ENCODE measurements at regions not wholly inside any gene's neighbourhood (a gene's known extent, or its start where the extent isn't known, plus 50 kb on each side); places are given as distances from the start of the nearest gene placed in this dataset.
"Not testable (repeated sequence)": the region's sequence is repeated elsewhere in the genome, so short reads cannot be mapped to it uniquely, and the experiment has no call there.

DNA sequence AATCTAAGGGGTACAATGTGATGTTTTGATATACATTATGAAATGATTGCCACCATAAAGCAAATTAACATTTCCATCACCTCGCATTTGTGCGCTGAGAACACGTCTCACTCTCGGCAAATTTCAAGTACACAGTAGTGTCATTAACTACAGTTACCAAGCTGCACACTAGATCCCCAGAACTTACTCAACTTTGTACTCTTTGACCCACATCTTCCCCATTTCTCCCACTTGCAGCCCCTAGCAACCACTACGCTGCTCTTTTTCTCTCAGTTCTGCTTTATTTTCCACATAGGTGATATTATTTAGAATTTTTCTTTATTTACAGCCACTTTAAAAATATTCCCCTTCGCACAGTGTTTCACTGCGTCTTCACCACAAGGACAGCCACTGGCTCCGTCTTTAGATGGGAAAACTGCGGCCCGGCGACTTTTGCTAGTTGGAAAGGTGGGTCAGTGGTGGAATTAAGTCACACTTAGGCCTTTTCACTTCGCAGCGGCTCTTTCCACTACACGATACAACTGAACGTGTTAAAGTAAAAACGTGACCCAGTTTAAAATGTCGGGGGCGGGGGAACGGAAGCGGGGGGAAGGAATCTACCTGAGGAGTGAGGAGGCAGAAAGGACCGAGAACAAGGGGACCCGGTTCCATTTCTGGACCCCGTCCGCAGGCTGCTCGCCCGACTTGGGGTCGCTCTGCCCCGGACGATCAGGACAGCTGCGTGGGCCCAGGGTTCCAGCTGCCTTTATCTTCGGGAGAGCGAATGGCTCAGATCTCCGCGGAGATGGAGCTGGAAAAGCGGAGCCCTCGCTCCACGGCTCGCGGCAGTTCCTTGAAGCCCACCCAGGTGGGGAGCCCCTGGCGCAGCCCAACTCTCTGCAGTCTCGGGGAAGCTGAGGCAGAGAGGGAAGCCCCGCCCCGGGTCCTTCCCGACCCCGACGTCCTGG, 486.1 kb downstream of the UQCRFS1 start:
- DNase-seq = no peak

GRCh38 chr19:28718909-28719308, 494.0 kb downstream of the UQCRFS1 start:
- no peak for DNase-seq

GRCh38 chr19:28715157-28715556, 497.8 kb downstream of the UQCRFS1 start:
- DNase-seq = no peak

DNA sequence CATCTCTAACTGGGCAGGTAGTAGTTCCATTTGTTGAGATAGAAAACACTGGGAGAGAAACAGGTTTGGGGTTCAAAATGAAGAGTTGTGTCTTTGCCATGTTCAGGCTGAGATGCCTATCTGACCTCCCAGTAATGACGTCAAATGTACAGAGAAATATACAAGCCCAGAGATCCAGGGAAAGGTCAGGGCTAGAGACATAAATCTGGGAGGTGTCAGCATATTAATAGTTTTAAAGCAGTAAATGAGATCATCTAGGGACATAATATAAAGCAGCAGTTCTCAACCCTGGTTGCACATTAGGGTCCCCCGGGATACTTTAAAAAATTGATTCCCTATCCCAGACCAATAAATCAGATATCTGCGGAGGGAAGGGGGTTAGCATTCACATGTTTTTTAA, 501.5 kb downstream of the UQCRFS1 start:
- no peak for DNase-seq

DNA sequence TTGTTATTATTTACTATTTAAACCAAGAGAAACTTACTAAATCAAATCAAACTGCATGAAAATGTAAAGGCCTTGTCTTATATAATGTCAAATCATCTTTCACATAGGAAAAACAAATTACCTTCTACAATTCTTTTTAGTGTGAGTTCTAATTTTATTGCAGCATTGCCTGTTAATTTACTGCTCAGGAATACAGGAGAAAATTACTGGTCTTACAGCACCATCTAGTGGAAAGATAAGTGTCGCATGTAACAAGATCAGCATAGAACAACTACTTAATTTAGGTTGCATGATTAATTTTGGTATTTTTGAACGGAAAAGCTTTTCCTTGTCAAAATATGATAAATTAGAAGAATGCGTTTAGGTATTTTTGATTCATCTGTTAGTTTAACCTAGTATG, 502.7 kb downstream of the UQCRFS1 start:
- peak; percentile 36 for DNase-seq

GRCh38 chr19:28706693-28707092, 506.3 kb downstream of the UQCRFS1 start:
- DNase-seq = no peak

GRCh38 chr19:28705008-28705407, 507.9 kb downstream of the UQCRFS1 start:
- DNase-seq = no peak

DNA sequence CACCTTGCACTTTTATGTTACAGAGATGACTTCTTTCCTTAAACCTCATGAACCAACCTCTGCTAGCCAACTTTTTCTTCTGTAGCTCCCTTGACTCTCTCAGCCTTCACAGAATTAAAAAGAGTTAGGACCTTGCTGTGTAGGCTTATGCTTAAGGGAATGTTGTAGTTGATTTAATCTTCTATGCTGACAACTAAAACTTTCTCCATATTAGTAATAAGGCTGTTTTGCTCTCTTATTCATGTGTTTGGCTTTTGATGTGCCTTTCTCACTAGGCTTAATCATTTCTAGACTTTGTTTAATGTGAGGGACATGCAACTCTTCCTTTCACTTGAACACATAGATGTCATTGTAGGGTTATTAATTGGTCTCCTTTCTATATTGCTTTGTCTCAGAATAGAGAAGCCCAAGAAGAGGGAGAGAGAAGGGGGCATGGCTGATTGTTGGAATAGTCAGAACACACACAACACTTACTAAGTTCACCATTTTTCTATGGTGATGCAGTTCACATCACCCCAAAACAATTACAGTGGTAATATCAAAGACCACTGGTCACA, 509.5 kb downstream of the UQCRFS1 start:
- no peak for DNase-seq

- no peak for DNase-seq
Measured at GRCh38 chr19:28701491-28701890, 511.5 kb downstream of the UQCRFS1 start.

DNA sequence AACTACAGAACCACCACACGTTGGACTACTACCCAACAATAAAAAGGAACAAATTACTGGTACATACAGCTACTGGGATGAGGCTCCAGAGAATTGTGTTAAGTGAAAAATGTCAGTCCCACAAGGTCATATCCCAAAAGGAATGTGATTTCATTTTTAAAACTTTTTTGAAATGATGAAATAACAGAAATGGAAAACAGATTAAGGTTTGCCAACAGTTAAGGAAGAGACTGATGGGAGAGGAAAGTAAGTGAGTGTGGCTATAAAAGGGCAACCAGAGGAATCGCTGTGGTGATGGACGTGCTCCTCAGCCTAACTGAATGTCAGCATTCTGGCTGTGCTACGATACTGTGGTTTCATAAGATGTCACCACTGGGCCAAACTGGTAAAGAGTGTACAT, 512.8 kb downstream of the UQCRFS1 start:
- DNase-seq = no peak

GRCh38 chr19:28697308-28697707, 515.6 kb downstream of the UQCRFS1 start:
- no peak for DNase-seq

DNA sequence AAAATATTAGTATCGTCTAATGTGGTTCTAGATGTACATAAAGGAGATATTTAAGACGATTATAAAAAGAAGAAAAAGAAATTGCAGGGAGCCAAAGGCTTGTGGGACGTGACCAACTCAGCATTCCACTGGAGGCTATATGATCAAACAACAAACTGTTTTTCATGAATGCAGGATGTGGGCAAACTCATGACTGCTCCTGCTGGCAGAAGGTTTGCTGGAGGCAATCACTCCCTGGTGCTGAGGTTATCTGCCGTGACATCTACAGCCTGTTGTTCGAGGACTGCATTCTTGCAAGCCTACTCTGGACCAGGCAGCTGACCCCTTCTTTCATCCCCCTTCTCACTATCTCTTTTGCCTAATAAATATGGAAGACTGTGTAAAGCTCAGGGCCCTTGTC, 518.1 kb downstream of the UQCRFS1 start:
- no peak for DNase-seq

- DNase-seq = no peak
Measured at GRCh38 chr19:28691683-28692082, 521.3 kb downstream of the UQCRFS1 start.

GRCh38 chr19:28689464-28689863, 523.5 kb downstream of the UQCRFS1 start:
- DNase-seq = not testable (repeated sequence)

DNA sequence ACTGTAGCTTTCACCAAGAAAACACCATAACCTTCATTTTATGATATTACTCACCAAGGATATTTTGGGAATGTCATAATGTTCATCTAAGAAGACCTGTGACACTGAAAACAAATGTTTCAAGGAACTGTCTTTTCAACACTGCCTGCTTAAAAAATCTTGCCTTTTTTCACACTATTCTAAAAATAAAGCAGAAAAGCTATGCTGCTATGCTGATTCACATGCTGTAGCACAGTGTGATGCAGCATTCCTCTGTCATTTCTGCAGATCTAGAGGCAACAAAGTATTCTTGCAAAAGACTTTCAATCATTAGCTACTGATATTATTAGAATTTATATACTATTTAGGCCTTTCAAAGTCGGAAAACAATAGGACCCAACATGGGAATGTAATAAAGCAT, 525.7 kb downstream of the UQCRFS1 start:
- no peak for DNase-seq

- no peak for DNase-seq
Measured at GRCh38 chr19:28686756-28687155, 526.2 kb downstream of the UQCRFS1 start.

- DNase-seq = no peak
Measured at GRCh38 chr19:28685802-28686201, 527.1 kb downstream of the UQCRFS1 start.

DNA sequence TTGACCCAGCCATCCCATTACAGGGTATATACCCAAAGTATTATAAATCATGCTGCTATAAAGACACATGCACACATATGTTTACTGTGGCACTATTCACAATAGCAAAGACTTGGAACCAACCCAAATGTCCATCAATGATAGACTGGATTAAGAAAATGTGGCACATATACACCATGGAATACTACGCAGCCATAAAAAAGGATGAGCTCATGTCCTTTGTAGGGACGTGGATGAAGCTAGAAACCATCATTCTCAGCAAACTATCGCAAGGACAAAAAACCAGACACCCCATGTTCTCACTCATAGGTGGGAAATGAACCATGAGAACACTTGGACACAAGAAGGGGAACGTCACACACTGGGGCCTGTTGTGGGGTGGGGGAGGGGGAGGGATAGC, 527.9 kb downstream of the UQCRFS1 start:
- DNase-seq = not testable (repeated sequence)

- DNase-seq = no peak
Measured at GRCh38 chr19:28680111-28680510, 532.8 kb downstream of the UQCRFS1 start.

DNA sequence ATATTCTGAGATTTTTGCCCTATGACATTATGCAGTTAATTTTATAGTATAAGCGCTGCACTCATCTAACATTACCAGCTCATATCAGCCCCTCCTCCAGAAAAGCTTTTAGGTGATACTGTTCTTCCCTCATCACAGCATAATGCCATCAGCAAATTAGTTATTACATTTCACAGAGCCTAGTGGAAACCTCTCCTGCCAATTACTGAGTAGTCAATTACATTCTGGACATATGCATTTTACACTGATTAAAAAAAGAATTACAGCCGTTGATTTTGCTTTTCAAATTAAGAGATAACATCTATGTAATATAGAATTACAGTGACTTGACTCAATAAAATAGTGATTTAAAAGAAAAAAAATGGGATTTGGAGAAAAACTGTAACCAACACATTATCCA, 542.1 kb downstream of the UQCRFS1 start:
- no peak for DNase-seq

- DNase-seq = no peak
Measured at GRCh38 chr19:28669804-28670203, 543.1 kb downstream of the UQCRFS1 start.

GRCh38 chr19:28667348-28667977, 545.5 kb downstream of the UQCRFS1 start:
- DNase-seq = no peak

GRCh38 chr19:28665748-28666147, 547.2 kb downstream of the UQCRFS1 start:
- DNase-seq = no peak

DNA sequence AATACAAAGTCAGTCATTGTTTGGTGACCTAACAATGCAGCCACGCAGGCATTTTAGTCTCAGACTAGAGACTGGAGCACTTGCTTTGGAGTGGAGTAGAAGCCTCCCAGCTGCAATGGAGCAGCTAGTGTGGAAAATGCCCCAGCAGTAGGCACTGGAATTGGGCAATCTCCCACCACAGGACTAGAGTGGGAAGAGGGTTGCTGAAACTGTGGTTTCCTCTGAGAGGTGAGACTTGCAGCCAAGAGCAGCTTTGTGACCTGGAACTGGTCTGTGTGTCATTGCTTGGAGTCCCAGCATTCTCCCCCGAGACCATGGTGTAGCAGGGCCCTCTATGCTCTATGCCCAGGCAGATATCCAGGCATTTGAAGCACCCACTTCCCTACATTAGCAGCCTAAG, 556.3 kb downstream of the UQCRFS1 start:
- DNase-seq = no peak

All from DMS79 treated with DMSO at 0.1 percent for 48 hours (cell line).